ENCODE measurements at regions not wholly inside any gene's neighbourhood (a gene's known extent, or its start where the extent isn't known, plus 50 kb on each side); places are given as distances from the start of the nearest gene placed in this dataset.
A peak's percentile ranks its signal among the peaks of the same experiment; 100 is the strongest.

DNA sequence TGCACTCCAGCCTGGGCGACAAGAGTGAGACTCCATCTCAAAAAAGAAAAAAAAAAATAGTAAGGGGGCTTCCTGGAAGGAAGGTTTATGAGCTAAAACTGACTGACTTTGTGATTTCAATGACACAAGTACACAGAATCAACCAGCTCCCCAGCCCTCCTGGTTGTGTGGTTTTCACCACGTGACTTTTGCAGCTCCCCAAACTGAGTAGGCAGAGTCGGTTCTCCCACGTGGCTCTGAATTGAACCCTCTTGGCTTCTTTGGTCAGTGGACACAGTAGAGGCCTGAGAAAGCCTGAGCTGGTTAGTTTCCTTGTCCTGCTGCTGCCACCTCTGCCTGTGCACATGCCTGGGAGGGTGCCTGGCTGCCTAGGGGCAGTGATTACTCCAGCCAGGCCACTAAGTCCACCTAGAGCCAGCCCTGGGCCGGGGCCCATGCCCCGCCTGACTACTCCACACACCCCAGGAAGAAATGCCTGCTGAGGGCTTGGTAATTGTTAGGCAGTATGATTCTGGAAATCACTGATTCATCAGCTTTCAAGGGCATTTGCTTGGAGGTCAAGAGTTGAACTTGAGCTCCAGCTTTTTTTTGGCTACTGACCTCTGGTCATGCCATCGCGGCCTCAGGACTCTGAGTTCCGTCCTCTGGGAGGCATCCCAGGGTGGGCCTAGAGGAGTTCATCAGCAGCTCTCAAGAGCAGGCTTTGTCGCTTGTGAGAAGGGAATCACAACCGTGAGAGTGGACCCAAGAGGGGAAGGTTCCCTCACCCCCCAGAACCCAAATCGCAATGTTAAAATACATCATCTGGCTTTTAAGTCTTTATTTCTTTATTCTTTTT, 431.9 kb upstream of the HS6ST1 start:
- DNase-seq (ENCODE audit: low spot score) = no peak

DNA sequence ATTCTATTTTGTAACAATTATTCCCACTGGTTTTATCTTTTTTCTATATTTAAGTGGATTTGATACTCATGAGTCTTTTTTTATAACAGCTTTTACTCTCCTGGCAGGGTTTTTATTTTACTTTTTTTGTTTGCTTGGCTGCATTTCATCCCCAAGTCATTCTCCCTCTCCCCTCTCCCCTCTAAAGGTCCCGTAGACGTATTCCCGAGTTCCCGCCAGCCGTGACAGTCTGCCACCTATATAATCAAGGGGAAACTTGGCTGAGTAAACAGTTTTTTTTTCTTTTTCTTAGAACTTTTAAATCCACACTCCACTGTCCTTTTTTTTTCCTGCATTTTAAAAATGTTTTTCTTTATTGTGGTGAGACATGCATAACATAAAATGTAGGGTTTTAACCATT, 433.1 kb upstream of the HS6ST1 start:
- no peak for DNase-seq (ENCODE audit: low spot score)

DNA sequence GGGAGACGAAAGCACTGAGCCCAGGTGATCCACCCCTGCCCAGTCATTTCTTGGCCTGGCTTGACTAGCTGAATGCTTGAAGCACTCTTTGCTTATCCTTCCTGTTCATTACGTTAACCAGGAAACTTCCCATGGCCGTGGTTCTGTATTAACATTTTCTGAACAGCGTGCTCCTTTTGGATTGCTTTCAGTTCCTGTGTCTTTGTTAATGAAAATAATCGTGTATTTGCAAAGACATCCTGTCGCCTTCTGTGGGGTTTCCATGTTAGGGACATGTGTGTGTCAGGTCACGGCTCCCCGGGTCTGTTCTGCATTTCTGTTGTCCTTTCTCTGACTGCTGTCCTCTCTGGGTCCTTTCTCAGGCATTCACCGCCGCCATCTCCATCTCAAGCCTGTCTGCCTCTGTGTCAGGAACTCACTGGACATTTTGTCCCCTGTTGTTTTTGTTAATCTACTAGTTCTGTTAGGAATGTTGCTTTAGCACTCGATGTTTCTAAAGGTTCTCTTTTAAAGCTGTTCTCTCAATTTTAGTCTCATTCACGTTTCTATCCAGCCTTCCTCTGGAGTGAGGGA, 434.1 kb upstream of the HS6ST1 start:
- DNase-seq (ENCODE audit: low spot score) = no peak

DNA sequence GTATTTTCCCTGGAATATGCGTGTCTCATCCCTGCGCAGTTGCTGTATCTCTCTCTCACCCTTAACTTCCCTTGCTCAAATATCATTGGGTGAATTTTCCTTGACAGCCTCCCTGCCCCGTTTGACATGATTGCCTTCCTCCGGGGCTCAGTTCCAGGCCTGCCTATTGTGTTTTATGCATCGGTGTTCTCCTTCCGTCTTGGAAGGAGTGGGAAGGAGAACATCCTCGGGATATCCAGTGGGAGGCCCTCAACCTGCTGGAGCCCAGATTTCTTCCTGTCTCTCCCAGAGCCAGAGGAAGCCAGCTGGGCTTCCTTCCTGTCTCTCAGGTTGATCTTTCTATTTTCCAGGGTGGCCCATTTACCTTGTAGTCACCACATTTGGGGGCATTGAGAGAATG, 434.7 kb upstream of the HS6ST1 start:
- DNase-seq (ENCODE audit: low spot score) = no peak

DNA sequence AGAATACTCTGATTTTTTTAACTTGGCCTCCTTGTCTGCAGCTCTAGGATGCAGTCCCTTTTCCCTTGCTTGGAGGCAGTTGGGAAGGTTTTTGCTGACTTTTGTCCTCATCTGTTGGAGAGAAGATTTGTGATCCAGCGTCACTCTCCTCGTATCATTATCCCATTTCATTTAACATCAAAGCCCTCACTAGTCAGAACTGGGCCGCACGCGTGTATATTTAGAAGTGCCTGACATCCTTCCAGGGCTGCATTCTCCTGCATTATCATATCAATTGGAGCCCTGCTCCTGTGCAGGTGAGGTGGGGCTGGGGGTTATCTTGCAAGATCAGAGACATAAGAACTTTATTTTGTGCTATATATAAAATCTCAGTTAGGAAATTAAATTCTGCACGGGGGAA, 435.1 kb upstream of the HS6ST1 start:
- no peak for DNase-seq (ENCODE audit: low spot score)

DNA sequence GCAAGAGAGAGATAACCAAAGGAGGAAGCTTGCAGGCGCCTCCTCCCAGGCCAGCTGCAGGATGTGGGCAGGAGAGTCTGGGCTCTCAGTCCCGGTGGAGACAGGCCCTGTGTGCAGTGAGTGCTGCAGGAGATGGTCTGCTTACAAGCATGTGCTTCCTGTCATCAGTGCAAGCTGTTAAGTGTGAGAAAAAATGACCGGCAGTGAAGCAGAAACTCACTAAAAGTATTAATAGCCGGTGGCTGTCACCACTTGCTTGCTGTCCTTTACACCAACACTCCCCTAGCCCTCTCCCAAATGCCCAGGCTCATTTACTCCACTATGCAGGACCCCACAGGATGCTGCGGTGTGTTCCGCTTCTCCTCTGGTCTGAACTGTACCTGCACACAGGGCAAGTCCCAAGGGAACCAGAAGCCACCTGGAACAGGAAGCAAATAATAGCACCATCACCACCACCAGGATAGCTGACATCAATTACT, 435.6 kb upstream of the HS6ST1 start:
- DNase-seq (ENCODE audit: low spot score) = peak; percentile 68

DNA sequence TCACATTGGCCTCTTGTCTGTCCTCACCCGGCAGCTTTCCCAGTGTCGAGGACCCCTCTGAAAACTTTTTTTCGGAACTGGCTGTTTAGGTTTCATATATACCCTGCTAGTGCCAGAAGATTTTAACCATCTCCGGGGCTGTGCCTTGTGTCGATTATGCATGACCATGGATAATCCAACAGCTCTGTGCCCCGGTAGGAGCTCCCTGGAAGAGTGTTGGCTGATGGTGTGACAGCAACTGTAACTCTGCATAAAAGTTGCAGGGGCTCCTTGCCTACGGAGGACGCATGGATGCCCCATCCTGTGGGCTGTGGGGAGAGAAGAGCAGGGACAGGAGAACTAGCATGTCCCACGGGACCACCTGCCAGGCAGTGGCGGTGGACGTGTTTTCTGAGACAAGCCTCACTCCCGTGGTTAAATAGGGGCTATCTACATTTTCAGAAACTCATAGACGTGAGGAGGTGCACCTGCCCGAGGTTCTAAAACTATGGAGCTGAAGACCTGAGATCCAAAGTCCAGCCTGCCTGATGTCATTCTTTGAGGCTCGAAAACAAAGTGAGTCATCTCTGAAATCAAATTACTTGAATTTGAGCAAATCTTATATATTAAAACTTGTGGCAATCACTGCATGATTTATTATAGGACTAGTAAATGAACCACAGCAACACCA, 437.2 kb upstream of the HS6ST1 start:
- DNase-seq (ENCODE audit: low spot score) = no peak

DNA sequence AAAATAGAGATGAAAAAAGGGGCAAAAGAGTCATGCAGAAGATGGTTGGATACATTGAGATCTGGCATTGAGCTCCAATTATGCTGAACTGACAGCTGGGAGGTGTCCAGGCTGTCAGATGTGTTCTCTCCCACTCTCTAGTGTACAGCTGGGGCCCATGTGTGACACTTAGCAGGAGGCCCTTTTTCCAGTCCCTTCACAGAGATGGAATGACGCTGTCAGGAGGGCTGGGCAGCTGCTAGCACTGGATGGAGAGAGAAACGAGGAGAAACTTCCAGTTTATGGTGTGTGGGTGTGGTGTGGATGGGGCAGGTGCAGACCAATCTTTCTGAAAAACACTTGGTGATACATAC, 437.7 kb upstream of the HS6ST1 start:
- no peak for DNase-seq (ENCODE audit: low spot score)

DNA sequence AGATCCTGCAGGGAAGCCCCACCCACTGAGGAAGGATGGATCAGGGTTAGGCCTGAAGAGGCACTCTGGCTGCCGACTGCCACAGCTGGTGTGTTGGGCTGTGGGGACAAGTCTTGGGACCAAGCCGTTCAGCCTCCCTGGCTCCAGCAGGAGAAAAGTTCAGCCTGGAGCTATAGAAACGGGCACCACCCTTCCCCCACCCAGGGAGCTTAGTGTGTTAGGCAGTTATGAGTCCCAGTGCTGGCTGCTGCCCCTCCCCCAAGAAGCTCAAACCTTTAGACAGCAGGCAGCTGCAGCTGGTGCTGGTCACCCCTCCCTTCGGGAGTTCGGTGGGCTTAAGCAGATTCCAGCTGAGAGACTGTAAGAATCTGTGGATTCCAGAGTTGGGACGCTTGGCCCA, 447.1 kb upstream of the HS6ST1 start:
- DNase-seq (ENCODE audit: low spot score) = no peak

DNA sequence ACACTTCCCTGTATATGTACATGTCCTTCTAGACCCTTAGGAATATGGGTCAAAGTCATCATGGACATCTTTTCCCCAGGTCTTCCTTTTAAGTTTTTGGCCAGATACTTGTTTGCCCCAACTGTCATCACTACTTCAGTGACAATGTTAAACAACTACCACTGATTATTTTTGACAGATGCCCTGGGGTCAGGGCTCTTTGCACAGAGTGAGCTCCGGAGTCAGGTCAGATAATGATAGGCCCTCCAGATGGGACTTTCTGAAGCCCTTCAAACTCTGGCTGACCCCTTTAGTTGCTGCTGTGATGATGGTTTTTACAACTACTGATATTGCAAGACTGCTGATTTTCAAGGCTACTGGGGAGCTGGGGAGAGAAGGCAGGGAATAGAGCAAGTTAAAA, 449.4 kb upstream of the HS6ST1 start:
- no peak for DNase-seq (ENCODE audit: low spot score)

DNA sequence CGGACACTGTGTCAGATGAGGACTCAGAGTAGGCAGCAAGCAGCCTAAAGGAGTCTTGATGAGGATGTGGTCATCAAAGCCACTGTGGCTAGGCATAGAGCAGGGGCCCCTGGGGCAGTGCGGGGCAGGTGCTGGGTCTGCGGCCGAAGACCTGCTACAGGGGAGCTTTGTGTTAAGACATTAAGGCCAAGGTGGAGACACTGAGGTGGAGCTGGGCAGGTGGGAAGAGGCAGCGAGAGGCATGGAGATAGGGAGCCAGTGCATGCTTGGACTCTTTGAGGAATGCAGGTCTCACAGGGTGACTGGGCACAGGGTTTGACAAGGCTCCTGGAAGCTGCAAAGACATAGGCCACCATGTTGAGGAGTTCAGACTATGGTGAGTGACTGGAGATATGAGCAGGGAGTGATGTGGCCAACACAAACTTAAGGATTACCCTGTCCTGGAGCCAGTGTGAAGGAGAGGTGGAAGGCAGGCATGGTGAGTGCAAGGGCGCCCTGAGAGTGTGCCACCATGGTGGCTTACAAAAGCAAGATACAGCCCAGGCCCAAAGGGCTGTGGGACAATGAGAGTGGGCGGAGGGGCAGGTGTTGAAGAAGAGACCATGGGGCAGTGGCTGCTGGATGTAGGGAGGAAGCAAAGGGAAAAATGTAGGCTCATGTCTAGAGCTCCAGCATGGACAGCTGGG, 450.9 kb upstream of the HS6ST1 start:
- no peak for DNase-seq (ENCODE audit: low spot score)

DNA sequence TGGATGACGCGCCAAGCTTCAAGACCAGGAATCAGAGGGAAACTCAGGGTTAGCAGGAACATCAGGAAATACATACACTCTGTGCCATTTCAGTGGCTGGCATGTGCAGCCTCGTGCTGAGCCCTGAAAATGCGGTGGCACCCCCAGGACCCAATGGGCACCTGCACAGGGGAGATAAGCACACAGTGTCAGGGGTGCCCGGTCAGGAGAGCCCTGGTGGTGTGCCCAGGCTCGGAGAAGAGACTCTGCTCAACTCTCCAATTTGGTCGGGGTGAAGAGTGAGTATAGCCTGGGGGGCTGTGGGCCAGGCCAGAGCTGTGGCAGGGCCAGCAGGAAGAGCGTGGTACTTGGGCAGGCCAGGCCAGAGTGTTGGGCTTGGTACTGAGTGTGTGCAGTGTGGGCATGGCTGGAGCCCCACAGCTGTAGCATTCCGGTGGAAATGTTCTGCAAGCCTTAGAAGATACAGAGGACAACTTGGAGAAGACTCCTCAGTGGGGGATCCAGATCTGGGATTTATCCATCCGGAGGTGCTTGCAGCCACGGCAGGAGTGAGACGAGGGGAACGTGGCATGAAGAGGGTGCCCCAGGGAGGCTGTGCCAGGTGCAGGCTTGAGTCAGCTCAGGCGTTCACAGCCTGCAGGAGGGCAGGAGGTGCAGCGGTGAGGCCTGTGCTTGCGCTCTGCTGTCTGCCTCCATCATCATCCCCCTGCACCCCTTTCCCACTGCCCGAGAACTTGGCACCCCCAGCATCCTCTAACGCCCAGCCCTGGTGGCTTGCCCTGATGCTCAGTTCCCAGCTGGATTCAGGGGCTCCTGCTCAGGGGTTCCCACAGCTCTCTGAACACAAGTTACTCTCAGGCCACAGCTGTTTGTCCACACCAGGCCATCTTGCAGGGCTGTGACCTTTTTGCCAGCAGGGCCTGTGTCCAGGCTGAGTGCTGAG, 451.7 kb upstream of the HS6ST1 start:
- DNase-seq (ENCODE audit: low spot score) = no peak

DNA sequence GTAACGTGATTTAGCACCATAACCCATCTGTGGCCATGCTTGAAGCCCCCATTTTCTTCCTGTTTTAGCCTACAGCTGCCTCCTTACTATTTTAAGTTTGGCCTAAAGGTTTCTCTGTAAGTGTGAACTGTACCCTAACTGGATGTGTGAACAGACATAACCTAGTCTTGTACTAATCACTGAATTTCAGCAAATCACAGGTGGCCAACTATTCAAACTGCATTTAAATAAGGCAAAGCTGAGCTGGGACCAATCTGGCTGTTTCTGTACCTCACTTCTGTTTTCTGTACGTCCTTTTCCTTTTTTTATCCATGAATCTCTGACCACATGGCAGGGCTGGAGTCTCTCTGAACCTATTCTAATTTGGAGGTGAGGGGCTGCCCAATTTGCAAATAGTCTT, 452.7 kb upstream of the HS6ST1 start:
- DNase-seq (ENCODE audit: low spot score) = no peak

DNA sequence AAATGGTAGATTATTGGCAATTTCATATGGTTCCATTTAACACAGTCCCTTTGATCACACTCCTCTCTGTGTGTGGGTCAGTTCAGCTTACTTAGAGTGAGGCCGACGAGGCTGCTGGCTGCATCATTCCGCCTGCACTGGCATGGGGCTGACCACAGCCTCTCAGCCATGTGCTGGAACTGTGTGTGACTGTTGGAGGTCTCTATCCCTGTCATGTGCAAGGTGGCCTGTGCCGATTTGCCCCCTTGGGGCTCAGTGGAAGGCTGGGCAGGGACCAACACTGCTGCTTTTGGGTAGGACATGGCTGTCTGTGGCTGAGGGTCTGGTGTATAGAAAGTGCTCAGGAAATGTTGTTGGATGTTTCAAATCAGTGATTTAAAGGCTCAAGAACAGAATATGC, 454.0 kb upstream of the HS6ST1 start:
- no peak for DNase-seq (ENCODE audit: low spot score)

DNA sequence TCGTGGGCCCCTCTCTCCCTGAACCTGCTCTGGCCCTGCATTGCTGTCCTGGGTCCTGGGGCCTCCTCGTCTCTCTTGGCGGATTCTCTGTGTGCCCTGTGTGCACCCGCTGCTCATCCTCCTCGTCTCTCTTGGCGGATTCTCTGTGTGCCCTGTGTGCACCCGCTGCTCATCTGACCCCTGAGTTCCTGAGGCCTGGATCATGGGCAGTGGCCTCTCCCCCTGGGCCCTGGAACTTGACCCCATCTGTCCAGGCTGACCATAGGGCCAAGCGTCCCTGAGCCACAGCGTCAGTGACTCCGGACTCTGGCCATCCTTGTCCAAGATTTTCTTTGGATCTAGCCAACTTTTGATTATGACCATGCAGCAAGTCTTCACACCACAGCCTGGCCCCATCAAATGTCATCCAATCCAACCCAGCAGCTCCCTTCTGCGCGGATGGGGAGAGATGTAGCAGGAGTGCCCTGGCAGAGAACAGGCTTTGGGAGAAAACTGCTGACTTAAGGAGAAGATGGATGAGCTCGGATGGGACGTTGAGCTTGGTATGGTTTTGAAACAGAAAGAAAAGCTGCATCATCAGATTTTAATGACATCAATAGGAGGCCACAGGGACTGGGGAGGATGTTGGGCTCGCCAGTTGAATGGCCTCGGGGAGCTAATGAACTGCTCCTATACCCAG, 455.1 kb upstream of the HS6ST1 start:
- no peak for DNase-seq (ENCODE audit: low spot score)

DNA sequence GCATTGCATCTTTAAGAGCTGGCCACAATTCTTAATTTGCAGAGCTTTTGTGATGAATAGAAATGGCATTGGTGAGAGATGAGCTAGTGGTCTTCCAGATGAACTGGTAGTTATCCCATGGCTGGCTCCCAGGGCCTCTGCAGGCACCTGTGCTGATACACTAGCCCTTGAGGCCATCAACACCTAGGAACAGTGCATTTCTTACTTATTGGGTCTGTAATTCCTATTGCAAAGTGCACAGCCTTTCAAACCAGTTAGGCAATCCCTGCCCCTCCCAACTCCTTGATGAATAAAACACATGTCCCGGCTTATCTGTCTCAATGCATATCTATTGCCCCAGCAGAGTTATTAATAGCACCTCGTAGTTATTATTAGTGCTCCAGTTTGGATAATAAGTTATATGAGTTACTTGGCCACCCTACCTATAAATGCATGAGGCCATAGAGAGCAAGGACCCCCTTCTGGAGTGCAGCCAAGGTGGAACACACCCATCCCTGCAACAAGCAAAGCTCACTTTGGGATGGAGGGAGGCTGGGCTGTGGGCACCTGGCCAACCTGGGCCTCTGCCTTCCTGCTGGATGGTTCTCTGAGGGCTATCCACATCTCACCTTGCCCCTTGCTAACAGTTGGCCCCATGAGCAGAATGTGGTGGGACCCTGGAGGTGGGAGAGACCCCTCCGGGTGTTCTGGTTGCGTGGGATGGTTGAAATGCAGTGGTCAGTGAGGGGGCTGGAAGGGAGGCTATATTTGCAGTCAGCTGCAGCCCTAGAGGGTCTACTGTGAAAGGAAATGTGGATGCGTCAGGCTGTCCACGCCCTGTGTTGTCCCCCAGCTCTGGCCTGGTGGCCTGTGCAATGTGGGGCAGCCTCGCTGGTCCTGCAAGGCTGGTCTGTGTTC, 455.9 kb upstream of the HS6ST1 start:
- no peak for DNase-seq (ENCODE audit: low spot score)

DNA sequence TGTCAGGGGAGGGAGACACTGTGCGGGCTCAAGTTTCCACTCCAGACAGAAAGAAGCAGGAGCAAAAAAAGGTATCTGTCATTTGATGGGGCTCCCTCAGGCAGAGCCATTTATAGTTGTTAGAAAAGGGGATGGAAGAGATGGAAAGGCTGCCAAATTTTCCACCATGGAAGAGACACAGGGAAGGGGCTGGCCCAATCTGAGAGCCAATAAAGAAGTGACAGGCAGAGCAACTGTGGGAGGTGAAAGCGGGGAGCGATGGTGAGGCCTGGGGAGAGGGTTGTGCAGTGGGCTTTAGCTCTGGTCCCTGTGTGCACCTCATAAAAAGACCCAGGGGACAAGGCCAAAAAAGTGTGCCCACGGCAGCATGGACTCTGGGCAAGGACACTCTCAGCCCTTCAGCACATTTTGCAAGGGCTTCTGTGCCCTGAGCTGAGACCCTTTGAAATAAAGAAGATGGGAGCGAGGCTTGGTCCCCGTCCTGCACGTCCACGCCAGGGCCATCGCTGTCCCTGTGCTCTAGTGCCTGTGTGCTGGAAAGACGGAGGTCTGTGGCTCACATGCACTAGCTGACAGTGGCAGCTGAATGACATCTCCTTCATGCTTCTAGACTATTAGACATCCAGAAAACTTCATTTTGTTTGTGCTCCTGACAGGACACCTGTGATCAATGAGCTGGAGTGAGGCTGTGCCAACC, 456.7 kb upstream of the HS6ST1 start:
- no peak for DNase-seq (ENCODE audit: low spot score)

DNA sequence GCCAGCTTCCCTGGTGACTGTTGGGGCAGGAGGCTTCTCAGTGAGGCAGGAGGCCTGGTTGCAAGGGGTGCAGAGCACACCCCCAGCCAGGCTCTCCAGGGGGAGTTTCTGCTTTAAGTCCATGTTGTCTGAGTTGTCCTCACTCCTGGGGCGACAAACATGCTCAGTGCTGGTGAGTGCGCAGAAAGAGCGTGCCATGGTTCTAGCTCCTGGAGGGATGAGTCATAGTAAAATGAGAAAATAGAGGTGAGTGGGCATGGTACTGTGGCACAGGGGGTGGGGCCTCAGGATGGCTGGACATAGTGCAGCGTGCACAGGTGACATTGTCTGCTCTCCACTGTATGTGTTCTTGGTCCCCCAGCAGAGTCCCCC, 457.2 kb upstream of the HS6ST1 start:
- no peak for DNase-seq (ENCODE audit: low spot score)

DNA sequence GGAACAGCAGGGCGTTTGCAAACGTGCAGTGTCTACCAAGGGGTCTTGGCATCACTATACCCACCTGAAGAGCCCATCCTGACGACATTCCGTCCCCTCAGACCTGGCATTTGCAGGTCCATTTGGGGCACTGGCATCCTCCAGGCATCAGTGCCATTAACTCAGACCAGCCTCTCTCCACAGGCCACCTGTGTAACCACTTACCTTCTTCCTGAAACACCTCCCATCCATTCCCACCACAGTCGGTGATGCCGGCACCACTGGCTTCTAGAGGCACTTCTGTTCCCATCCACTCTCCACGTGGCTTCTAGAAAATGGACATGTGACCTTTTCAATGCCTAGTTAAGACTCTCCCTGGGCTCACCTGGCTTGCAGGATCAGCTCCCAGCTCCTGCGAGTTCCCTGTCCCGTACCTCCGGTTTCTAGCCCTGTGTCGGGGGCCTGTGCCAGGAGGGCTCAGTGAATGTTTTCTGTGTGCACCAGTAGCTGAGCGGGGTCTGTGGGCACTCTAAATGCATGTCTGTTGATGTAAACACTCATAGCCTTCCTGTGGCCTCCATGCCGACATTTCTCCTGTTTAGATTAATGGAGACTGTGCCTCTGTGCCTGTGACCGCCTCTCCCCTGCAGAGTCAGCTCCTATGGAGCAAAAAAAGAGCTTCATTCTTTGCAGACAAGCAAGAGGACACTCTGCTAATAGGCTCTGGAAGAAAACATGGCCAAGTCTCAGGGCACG, 458.0 kb upstream of the HS6ST1 start:
- no peak for DNase-seq (ENCODE audit: low spot score)
